SK-N-SH (cell line): ENCODE measurements at regions not wholly inside any gene's neighbourhood (a gene's known extent, or its start where the extent isn't known, plus 50 kb on each side); places are given as distances from the start of the nearest gene placed in this dataset.

Experiments
- CTCF ChIA-PET: fragments of 300-600, 350-600 bp; formaldehyde crosslinking; extraction: SDS; loops from one replicate; lab custom pipeline; 2021; lab: Yijun Ruan, JAX
- POLR2A ChIA-PET: fragments of 350-600 bp; sonication (Branson Sonifier 250); formaldehyde crosslinking; extraction: SDS; loops from one replicate; lab custom pipeline; 2020; ENCODE audit warnings: antibody characterized with exemption, inconsistent platforms; lab: Yijun Ruan, JAX
- DNase-seq: peaks from one replicate; pipeline ENCODE4 v3.0.0; 2012
- H2AFZ ChIP-seq: fragments of 200-600 bp; sonication (generic); 2 replicates; pipeline ENCODE4 v1.8.1; 2016; ENCODE audit warnings: antibody characterized with exemption, mild to moderate bottlenecking, low read depth
- H3F3A ChIP-seq: fragments of 200-600 bp; sonication (generic); replicated peaks from 2 replicates; pipeline ENCODE3; 2016; ENCODE audit warnings: antibody characterized with exemption, mild to moderate bottlenecking; ENCODE audit not compliant: insufficient read depth
- H3K27ac ChIP-seq, 2 experiments: fragments of 200-500 bp in 1 of 2; fragments of 200-600 bp in 1 of 2; sonication (Bioruptor generic) in 1 of 2; sonication (generic), shearing (Covaris generic) in 1 of 2; 2 replicates each; pipeline versions ENCODE4 v1.5.1 to v1.6.1; 2014 to 2016; ENCODE audit warnings: low read depth in 2 of 2, inconsistent platforms in 1 of 2, low read length in 1 of 2, mild to moderate bottlenecking in 1 of 2, mixed read lengths in 1 of 2
- H3K27me3 ChIP-seq: fragments of 200-600 bp; sonication (generic), shearing (Covaris generic); 2 replicates; pipeline ENCODE4 v1.6.1; 2016; ENCODE audit warnings: mixed run types; ENCODE audit not compliant: insufficient read depth
- H3K36me3 ChIP-seq, 2 experiments: fragments of 200-500 bp in 1 of 2; fragments of 200-600 bp in 1 of 2; sonication (Bioruptor generic) in 1 of 2; sonication (generic) in 1 of 2; replicated peaks in 1 of 2; 2 replicates each; pipeline versions ENCODE3 to v1.5.1; 2014 to 2016; ENCODE audit warnings: low read length in 1 of 2, mild to moderate bottlenecking in 1 of 2; ENCODE audit not compliant: insufficient read depth in 2 of 2, control insufficient read depth in 1 of 2
- H3K4me1 ChIP-seq, 2 experiments: fragments of 200-500 bp in 1 of 2; fragments of 200-600 bp in 1 of 2; sonication (Bioruptor generic) in 1 of 2; sonication (generic), shearing (Covaris generic) in 1 of 2; 2 replicates each; pipeline versions ENCODE4 v1.5.1 to v1.6.1; 2014 to 2016; ENCODE audit warnings: low read depth in 1 of 2, low read length in 1 of 2, mixed run types in 1 of 2; ENCODE audit not compliant: insufficient read depth in 2 of 2, control insufficient read depth in 1 of 2
- H3K4me2 ChIP-seq: fragments of 200-600 bp; sonication (generic), shearing (Covaris generic); 2 replicates; pipeline ENCODE4 v1.6.1; 2017; ENCODE audit warnings: mixed run types
- H3K4me3 ChIP-seq, 2 experiments: fragments of 200-500 bp in 1 of 2; fragments of 200-600 bp in 1 of 2; sonication (Bioruptor generic) in 1 of 2; sonication (generic), shearing (Covaris generic) in 1 of 2; 2 replicates each; pipeline versions ENCODE4 v1.5.1 to v1.8.1; 2014 to 2016; ENCODE audit warnings: low read depth in 2 of 2, inconsistent platforms in 1 of 2, low read length in 1 of 2, mild to moderate bottlenecking in 1 of 2, mixed read lengths in 1 of 2, moderate library complexity in 1 of 2
- H3K79me2 ChIP-seq: fragments of 200-600 bp; sonication (generic); 2 replicates; pipeline ENCODE4 v1.8.1; 2017; ENCODE audit warnings: mild to moderate bottlenecking; ENCODE audit not compliant: insufficient read depth
- H3K9ac ChIP-seq: fragments of 200-600 bp; sonication (generic); 2 replicates; pipeline ENCODE4 v1.6.1; 2017; ENCODE audit warnings: mixed run types
- H3K9me2 ChIP-seq: fragments of 200-600 bp; sonication (generic); 2 replicates; pipeline ENCODE4 v1.6.1; 2017; ENCODE audit warnings: mixed run types
- H3K9me3 ChIP-seq: fragments of 200-600 bp; sonication (generic); 2 replicates; pipeline ENCODE4 v1.6.1; 2017; ENCODE audit warnings: mixed run types, mild to moderate bottlenecking, moderate library complexity
- H4K20me1 ChIP-seq: fragments of 200-600 bp; sonication (generic); 2 replicates; pipeline ENCODE4 v1.6.1; 2017; ENCODE audit warnings: mild to moderate bottlenecking, mixed run types; ENCODE audit not compliant: insufficient read depth
- CHD2 ChIP-seq: fragments of 150-350 bp; IDR thresholded peaks from 2 replicates; pipeline ENCODE4 v1.6.1; 2018; ENCODE audit warnings: low read length; ENCODE audit not compliant: partially characterized antibody
- EP300 ChIP-seq, 2 experiments: IDR thresholded peaks; 2 replicates each; pipeline versions ENCODE4 v1.4.0 to v1.6.1; 2012; ENCODE audit warnings: borderline replicate concordance in 1 of 2, low read depth in 1 of 2, low read length in 1 of 2
- EZH2phosphoT487 ChIP-seq: fragments of 200-600 bp; sonication (generic); IDR thresholded peaks from 2 replicates; pipeline ENCODE4 v1.6.1; 2017; ENCODE audit warnings: low read depth, mixed run types, mild to moderate bottlenecking, antibody characterized with exemption, moderate library complexity, borderline replicate concordance
- FOSL2 ChIP-seq: IDR thresholded peaks from 2 replicates; pipeline ENCODE4 v1.4.0; 2012; ENCODE audit warnings: low read depth, mild to moderate bottlenecking, moderate library complexity, borderline replicate concordance
- FOXJ3 ChIP-seq: sonication (generic); formaldehyde crosslinking; IDR thresholded peaks from 2 replicates; pipeline ENCODE4 v1.5.1; 2020; ENCODE audit warnings: mild to moderate bottlenecking, missing genetic modification reagents
- GABPA ChIP-seq: IDR thresholded peaks from 2 replicates; pipeline ENCODE4 v1.4.0; 2012; ENCODE audit warnings: low read depth, mild to moderate bottlenecking
- JUND ChIP-seq: IDR thresholded peaks from 2 replicates; pipeline ENCODE4 v1.4.0; 2012
- MEF2A ChIP-seq: IDR thresholded peaks from 2 replicates; pipeline ENCODE4 v1.4.0; 2012; ENCODE audit warnings: low read depth, borderline replicate concordance
- RAD21 ChIP-seq: IDR thresholded peaks from 2 replicates; pipeline ENCODE4 v1.6.1; 2012; ENCODE audit warnings: mild to moderate bottlenecking, low read length
- RXRA ChIP-seq: IDR thresholded peaks from 2 replicates; pipeline ENCODE4 v1.4.0; 2012; ENCODE audit warnings: low read depth, mild to moderate bottlenecking, borderline replicate concordance
- SMC3 ChIP-seq: IDR thresholded peaks from 2 replicates; pipeline ENCODE4 v1.6.1; 2012; ENCODE audit warnings: low read depth, low read length, improper control_type of control experiment
- WGBS: methylation state at CpG from one replicate; pipeline ENCODE4 v1.1.6; 2017; ENCODE audit warnings: low lambda C conversion rate; 5-methylcytosine and 5-hydroxymethylcytosine counted together
- TF ChIP-seq, protein P1 (sequence below): fragments of 150-350 bp; IDR thresholded peaks from 2 replicates; pipeline ENCODE4 v1.6.1; 2017; ENCODE audit warnings: antibody characterized with exemption, low read length, low read depth, borderline replicate concordance
- TF ChIP-seq, protein P2 (sequence below): IDR thresholded peaks from 2 replicates; pipeline ENCODE4 v1.4.0; 2012; ENCODE audit warnings: low read depth, borderline replicate concordance
- TF ChIP-seq, protein P3 (sequence below): fragments of 200-600 bp; sonication (generic); IDR thresholded peaks from 2 replicates; pipeline ENCODE4 v1.6.1; 2017; ENCODE audit warnings: antibody characterized with exemption, mild to moderate bottlenecking, moderate library complexity

GRCh38 chr2:151165105-151165684, 96.5 kb downstream of the RBM43 start:
- H3K27me3 ChIP-seq: no peaks in the 10 kb centered on the region
- no peaks in the 10 kb centered on the region for H3K9me2 ChIP-seq
- H3F3A ChIP-seq: no peaks in the 10 kb centered on the region
- H4K20me1 ChIP-seq: no peaks in the 10 kb centered on the region
- ChIA-PET CTCF (interaction anchor here (2.9 kb wide), 1 partner anchor 74 kb away, joined by 11 read pairs; no protein-coding TSS in a partner anchor), POLR2A (no interaction called here)
- peaks cover 0 to 13% of the 10 kb centered on the region in 2 experiments; a peak in 2 of 4 replicates for H3K4me1 ChIP-seq
- H3K27ac ChIP-seq: no peak overlapping the region
- no peak overlapping the region for H3K9ac ChIP-seq
- no peaks in the 10 kb centered on the region for H3K79me2 ChIP-seq
- DNase-seq: no peak
- 66% methylated on average over 4 of the region's 5 CpGs for WGBS
- H3K36me3 ChIP-seq: no peaks in the 10 kb centered on the region
- no peak overlapping the region for H2AFZ ChIP-seq
- no peaks in the 10 kb centered on the region for H3K9me3 ChIP-seq
- no peak overlapping the region for H3K4me3 ChIP-seq
- TF ChIP-seq GABPA: no peak
- no peak for TF ChIP-seq CHD2
- TF ChIP-seq FOSL2: no peak
- TF ChIP-seq, protein P1, sequence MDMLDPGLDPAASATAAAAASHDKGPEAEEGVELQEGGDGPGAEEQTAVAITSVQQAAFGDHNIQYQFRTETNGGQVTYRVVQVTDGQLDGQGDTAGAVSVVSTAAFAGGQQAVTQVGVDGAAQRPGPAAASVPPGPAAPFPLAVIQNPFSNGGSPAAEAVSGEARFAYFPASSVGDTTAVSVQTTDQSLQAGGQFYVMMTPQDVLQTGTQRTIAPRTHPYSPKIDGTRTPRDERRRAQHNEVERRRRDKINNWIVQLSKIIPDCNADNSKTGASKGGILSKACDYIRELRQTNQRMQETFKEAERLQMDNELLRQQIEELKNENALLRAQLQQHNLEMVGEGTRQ: no peak
- TF ChIP-seq RXRA: no peak
- no peak for TF ChIP-seq EZH2phosphoT487
- TF ChIP-seq, protein P2, sequence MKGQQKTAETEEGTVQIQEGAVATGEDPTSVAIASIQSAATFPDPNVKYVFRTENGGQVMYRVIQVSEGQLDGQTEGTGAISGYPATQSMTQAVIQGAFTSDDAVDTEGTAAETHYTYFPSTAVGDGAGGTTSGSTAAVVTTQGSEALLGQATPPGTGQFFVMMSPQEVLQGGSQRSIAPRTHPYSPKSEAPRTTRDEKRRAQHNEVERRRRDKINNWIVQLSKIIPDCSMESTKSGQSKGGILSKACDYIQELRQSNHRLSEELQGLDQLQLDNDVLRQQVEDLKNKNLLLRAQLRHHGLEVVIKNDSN: no peak
- TF ChIP-seq JUND: no peak
- no peak for TF ChIP-seq FOXJ3 (CRISPR knock-in tag)
- TF ChIP-seq EP300 (IDR thresholded peaks at IDR 0.05; ENCODE audit: borderline replicate concordance in 1 of 2, low read depth in 1 of 2, low read length in 1 of 2): no peak
- H3K4me2 ChIP-seq: no peak overlapping the region

DNA sequence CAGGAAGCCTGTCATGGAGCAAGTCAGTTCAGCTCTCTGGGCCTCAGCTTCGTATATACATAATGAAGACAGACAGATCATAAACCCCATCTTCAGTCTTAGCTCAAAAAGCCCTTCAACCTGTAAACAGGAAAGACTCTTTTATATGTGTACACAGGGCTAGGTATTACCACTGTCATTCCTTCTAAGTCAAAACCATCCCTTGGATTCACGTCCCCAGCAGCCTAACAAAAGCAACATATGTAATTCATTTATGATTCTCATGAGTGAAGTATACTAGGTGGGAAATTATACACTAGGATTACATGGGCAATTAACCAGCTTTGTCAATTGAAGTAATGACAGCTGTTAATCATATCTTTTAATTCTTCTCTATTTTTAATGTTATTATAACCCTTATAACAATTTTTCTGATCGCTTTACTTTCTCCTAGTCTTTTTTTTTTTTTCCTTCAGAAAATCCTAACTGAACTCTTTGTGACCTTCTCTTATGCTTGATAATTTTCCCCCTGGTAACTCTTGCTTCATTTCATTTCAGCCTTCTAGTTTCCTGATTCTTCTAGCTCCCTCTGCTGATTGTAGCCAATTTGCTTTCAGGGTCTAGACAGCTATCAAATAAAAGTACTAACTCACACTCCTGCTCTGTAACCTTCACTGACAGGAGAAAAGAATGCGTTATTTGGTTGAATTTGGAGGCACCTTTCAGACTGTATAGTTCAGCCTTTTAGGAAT, 99.7 kb downstream of the RBM43 start:
- Histone ChIP-seq H3K27me3 (no peaks in the 10 kb centered on the region), H2AFZ (no peak overlapping the region), H4K20me1 (no peaks in the 10 kb centered on the region), H3K36me3 (no peaks in the 10 kb centered on the region), H3K9me2 (no peaks in the 10 kb centered on the region), H3K9ac (no peak overlapping the region), H3K4me1 (peaks cover 0 to 17% of the 10 kb centered on the region in 2 experiments; a peak in 2 of 4 replicates), H3K9me3 (no peaks in the 10 kb centered on the region), H3K79me2 (no peaks in the 10 kb centered on the region), H3K27ac (peak overlapping the region in 1 of 2 experiments; percentile 73; a peak in 2 of 4 replicates), H3K4me3 (no peak overlapping the region), H3F3A (no peaks in the 10 kb centered on the region), H3K4me2 (no peak overlapping the region)
- DNase-seq: no peak
- peak; percentile 54 for TF ChIP-seq SMC3
- 0 out of 4 replicates have a peak, but pooled peaks of 1 of the 2 experiments have one; percentile 10 for TF ChIP-seq EP300 (IDR thresholded peaks at IDR 0.05; ENCODE audit: borderline replicate concordance in 1 of 2, low read depth in 1 of 2, low read length in 1 of 2)
- TF ChIP-seq, protein P3, sequence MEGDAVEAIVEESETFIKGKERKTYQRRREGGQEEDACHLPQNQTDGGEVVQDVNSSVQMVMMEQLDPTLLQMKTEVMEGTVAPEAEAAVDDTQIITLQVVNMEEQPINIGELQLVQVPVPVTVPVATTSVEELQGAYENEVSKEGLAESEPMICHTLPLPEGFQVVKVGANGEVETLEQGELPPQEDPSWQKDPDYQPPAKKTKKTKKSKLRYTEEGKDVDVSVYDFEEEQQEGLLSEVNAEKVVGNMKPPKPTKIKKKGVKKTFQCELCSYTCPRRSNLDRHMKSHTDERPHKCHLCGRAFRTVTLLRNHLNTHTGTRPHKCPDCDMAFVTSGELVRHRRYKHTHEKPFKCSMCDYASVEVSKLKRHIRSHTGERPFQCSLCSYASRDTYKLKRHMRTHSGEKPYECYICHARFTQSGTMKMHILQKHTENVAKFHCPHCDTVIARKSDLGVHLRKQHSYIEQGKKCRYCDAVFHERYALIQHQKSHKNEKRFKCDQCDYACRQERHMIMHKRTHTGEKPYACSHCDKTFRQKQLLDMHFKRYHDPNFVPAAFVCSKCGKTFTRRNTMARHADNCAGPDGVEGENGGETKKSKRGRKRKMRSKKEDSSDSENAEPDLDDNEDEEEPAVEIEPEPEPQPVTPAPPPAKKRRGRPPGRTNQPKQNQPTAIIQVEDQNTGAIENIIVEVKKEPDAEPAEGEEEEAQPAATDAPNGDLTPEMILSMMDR: peak; percentile 52
- TF ChIP-seq, protein P1: no peak
- peak; percentile 79 for TF ChIP-seq RAD21
- TF ChIP-seq MEF2A: no peak
- CTCF ChIA-PET: interaction anchor here (0.6 to 1.8 kb wide), 16 partner anchors 9 to 1564 kb away, joined by 3 to 12 read pairs (median 3); no protein-coding TSS in a partner anchor
- WGBS: 45% methylated on average over 4 of the region's 4 CpGs
- POLR2A ChIA-PET: no interaction called here
